ENCODE measurements at regions not wholly inside any gene's neighbourhood (a gene's known extent, or its start where the extent isn't known, plus 50 kb on each side); places are given as distances from the start of the nearest gene placed in this dataset.

- TF ChIP-seq CTCF (IDR thresholded peaks at IDR 0.05; ENCODE audit: insufficient read depth, low read depth, low read length, missing control alignments) = no peak
- no peak overlapping the region for H3K4me3 ChIP-seq (ENCODE audit: low read depth, low read length)
- no peak for DNase-seq (ENCODE audit: low read depth)
These were observed 901.0 kb upstream of the CTNND2 start for GRCh38 chr5:12805165-12805698.

DNA sequence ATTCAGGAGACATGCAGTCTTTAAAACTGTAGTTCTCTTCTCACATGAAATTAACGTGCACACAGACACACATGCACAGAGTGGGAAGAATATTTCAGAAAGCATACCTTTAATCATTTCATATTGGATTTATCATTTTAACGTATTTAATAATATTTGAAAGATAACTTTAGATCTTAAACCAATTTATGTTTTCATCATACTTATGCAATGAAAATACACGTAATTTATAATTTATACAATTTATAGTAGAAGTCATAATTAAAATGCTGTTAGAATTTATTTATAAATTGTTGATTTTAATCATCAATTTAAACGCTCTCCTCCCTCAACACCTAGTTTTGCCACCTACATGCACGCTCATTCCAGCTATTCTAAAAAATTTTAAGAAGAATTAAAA, 894.9 kb upstream of the CTNND2 start:
- DNase-seq (ENCODE audit: low read depth) = no peak
- no peak overlapping the region for H3K4me3 ChIP-seq (ENCODE audit: low read depth, low read length)
- TF ChIP-seq CTCF (IDR thresholded peaks at IDR 0.05; ENCODE audit: insufficient read depth, low read depth, low read length, missing control alignments) = no peak

DNA sequence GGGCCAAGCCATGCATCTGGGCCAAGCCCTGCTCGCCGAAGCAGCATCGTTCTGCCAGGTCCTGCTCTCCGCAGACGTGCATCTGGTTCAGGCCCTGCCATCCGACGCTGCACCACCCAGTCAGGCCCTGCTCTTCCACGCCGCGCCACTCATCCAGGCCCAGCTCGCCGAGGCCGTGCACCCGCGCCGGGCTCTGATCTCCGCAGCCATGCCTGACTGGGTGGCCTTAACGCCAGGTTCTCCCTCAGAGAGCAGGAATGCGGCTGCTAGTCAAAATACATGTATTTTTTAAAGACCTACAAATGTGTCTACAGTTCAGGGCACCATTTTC, 891.1 kb upstream of the CTNND2 start:
- no peak for DNase-seq (ENCODE audit: low read depth)

DNA sequence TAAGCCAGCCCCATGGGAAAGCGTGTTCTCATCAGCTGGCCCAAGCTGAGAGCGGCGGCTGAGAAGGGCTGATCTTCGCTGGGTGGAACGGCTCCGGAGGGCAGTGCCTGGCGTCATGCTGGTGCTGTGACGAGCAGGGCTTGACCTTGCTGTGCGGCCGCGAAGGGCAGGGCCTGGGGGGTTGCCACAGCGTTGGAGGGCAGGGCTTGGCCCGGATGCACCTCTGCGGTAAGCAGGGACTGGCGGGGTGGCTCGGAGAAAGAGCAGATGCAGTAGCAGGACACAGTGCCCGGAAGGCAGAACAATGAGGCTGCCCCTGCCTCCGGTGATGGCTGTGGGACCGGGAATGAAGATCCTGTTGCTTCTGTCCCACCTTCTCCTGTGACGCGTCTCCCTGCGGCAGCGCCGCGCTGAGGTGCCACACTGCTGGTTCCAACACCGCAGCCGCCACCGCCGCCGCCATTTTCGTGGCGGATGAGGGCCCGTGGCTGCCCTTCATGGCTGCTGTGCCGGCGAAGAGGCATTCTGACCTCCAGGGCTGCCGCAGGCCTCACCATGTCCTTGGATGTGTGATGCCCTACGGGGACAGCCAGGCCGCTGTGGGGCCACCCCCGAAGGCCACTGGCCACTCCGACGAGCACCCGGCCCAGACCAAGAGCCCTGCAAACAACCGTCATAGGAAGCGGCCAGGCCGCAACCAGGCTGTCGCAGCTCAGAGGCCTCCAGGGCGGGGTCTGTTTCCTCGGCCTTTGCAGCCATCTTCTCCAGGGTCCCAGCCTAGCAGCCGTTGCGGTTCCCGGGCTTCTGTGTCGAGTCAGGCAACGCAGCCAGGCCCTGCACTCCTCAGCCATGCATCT, 890.5 kb upstream of the CTNND2 start:
- TF ChIP-seq CTCF (IDR thresholded peaks at IDR 0.05; ENCODE audit: insufficient read depth, low read depth, low read length, missing control alignments) = no peak
- DNase-seq (ENCODE audit: low read depth) = no peak
- no peak overlapping the region for H3K4me3 ChIP-seq (ENCODE audit: low read depth, low read length)

More for the DNA sequence above, 891.1 kb upstream of the CTNND2 start:
- no peak for TF ChIP-seq CTCF (IDR thresholded peaks at IDR 0.05; ENCODE audit: insufficient read depth, low read depth, low read length, missing control alignments)
- no peak overlapping the region for H3K4me3 ChIP-seq (ENCODE audit: low read depth, low read length)

DNA sequence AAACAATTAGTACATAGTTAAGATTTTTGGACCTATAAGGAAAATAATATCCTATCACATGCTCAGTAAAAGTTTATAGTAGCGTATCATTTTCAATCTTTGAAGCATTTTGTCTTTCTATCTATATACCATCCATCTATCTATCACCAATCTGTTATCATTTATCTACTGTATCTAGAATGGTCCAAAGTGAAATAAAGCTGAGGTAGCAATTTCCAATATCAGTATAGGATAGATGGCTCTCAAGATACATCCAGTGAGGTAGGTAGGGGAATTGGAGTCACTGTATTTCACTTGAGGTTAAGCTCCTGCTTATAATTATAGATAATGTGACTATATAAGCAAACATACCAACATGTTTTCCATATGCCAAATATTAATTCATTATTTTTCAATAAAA, 889.1 kb upstream of the CTNND2 start:
- no peak overlapping the region for H3K4me3 ChIP-seq (ENCODE audit: low read depth, low read length)
- no peak for TF ChIP-seq CTCF (IDR thresholded peaks at IDR 0.05; ENCODE audit: insufficient read depth, low read depth, low read length, missing control alignments)
- DNase-seq (ENCODE audit: low read depth) = no peak

- no peak for DNase-seq (ENCODE audit: low read depth)
- no peak for TF ChIP-seq CTCF (IDR thresholded peaks at IDR 0.05; ENCODE audit: insufficient read depth, low read depth, low read length, missing control alignments)
- no peak overlapping the region for H3K4me3 ChIP-seq (ENCODE audit: low read depth, low read length)
These were observed 876.3 kb upstream of the CTNND2 start for GRCh38 chr5:12780536-12780935.

GRCh38 chr5:12777342-12777741, 873.1 kb upstream of the CTNND2 start:
- H3K4me3 ChIP-seq (ENCODE audit: low read depth, low read length) = no peak overlapping the region
- no peak for DNase-seq (ENCODE audit: low read depth)
- TF ChIP-seq CTCF (IDR thresholded peaks at IDR 0.05; ENCODE audit: insufficient read depth, low read depth, low read length, missing control alignments) = no peak

Data from GM12865 (cell line).